NCI-H524 (cell line): ENCODE measurements at regions not wholly inside any gene's neighbourhood (a gene's known extent, or its start where the extent isn't known, plus 50 kb on each side); places are given as distances from the start of the nearest gene placed in this dataset.

Source experiments
- DNase-seq, 2 experiments: peaks; one replicate each; lab custom pipeline; 2025; lab: John Stamatoyannopoulos, UW

DNA sequence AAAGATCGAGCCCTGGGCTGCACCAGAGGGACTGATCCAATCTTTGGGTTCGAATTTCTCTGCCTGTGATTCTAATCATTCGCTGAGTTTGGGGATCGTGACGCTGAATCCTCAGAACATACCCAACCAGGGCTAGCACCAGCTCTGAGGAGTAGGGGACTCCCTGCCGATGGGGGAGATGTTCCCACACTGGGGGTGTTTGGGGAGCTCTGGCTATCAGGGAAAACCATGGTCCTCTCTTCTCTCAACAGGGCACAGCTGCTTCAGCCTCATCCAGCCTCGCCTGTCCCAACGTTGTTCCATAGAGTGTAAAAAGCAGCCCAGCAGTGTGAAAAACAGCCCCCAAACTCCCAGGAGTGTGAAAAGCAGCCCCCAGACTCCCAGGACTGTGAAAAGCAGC lies 136.6 kb downstream of the ANKRD60 start:
- DNase-seq: no peak

DNA sequence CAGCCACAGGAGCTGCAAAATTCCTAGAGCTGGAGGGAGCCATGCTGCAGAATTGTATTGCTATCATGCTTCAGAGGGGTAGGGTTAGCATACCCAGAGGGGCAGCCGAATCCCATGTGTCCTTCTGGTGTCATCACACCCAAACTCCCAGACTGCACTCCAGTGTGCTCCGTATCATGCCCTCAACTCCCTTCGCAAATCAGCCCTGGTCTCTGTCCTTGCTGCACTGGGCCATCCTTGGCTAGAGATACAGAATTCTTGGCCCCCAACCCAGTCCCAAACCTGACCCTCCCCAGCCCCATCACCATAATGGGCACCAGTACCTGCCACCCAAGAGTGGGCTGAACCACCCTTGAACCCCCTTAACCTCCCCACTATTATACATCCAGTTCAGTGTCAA lies 138.3 kb downstream of the ANKRD60 start:
- DNase-seq: no peak

DNA sequence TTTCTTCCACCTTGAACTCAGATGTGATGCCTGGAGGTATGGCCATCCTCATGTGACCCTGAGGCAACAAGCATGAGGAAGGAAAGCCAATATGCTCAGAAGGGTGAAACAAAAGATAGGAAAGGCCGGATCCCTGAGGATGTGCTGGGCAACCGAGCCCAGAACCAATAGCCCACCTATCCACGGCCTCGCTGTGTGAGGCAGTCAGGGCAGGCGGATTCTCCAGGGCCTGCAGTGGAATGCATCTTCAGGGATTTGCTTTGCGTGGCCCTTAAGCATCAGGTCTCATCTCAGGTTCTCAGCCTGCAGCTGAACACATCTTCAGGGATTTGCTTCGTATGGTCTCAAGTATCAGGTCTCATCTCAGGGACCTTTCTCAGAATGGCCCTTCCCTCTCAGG lies 139.8 kb downstream of the ANKRD60 start:
- DNase-seq: no peak

DNA sequence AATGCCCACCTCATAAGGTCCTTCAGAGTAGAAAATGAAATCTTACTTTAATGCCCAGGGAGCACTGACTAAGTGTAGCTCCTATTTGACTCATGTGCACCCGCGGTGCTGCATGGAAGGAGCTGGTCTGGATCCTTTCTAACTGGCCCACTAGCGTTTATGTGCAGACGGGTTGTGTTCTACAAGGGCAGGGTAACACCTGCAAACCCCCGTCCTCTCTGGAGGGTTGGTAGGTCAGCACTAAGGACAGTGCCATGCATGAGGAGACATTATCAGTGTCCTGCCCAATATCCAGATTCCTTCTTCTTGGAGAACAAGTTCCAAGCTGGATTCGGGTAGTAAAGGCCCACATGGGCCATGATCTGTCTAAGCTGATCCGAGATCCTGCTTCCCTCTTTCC lies 140.3 kb downstream of the ANKRD60 start:
- DNase-seq: no peak

DNA sequence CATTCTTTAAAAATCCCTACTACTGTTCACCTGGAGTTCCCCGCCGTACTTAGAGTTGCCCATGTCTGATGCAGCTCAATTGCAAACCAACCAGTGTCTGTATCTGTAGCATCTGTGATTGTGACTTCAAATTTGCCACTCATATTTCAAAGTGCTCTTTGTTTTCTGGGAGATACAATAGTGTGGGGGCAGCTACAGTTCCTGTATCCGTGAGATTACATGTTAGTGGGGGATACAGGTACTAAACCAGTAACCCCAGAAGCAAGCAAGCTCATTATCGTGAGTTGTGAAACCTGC lies 140.9 kb downstream of the ANKRD60 start:
- DNase-seq: no peak

DNA sequence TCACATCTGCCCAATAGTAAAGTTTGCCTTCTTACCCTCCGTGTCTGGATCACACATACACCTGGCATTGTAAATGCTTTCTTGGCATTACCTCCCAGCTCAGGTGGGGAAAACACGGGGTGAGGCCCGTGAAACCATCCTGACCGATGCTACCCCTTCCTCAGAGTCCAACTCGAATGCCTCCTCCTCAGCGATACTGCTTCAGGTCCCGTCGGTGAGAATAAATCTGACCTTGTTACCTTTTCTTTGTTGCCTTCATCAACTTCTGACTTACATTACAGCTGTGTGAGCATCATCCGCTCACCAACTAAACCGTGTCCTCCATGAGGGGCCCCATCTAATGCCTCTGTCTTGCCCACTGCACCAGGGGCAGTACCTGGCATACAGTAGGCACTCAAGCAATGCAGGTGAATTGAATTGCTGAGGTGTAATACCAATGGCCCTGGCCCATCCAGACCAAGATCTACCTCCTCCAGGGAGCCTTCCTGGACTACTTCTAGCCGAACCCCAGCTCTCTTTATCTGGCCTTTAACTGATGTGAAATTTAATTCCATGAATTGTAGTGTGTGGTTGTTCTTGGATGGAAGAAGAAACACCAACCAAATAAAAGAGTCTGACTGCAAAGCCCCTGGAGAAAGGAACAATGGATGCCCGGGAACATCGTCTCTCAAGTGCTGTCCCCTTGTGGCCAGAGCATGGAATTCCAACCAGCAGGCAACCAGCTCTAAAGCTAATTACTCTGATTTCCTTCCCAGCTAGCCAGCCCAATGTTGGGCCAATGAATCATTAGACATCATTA lies 141.5 kb downstream of the ANKRD60 start:
- peak; percentile 26 to 53 for DNase-seq

DNA sequence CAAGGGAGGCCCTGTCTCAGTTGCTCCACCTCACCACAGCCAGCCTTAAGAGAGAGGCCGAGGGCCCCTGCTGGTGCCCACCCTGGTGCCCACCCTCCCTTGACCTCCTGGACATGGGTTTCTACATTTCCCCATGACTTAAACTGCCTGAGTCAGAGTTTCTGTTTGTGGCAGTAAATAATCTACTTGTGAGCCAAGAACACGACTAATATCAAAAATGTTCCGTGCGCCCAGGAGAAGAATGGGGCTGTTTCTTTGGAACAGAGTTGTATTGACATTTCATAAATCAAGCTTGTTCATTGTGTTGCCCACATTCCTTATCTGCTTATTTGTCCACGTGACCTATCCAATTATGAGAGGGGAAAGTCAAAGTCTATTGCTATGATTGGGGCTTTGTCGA lies 143.5 kb downstream of the ANKRD60 start:
- DNase-seq: no peak

DNA sequence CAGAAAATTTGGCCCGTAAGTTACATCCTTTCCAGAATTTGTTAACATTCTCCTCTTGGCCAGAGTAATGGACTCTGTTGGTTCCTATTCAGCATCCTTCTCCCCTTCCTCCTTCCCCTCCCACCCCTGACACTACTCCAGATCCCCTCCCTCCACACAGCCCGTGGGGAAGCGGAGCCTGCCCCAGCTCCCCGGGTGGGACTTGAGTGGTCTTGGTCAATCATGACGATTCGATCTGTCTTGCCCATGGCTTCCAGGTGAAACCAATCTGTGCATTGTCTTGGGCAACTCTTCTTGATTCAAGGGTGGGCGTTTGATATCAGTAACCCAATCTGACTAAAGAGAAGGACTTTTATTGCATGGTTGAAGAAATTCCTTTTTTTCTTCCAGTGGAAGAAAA lies 143.9 kb downstream of the ANKRD60 start:
- no peak for DNase-seq

DNA sequence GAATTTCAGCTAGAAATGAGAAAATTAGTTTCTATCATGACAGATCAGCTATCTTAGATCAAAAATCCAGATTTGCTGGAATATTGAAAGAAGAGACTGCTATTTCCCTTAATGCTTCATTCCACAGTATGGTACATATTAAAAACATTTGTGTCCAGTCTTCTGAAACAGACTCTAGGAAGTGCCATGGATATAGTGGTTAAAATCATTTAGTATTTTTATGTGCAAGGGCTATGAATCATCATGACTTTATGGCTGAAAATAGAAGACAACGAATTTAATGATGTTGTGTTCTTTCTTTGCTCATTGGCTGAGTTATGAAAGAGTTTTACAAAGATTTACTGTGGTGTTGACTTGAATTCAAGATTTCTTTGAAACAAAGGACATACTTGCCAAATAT lies 146.6 kb downstream of the ANKRD60 start:
- DNase-seq: no peak

DNA sequence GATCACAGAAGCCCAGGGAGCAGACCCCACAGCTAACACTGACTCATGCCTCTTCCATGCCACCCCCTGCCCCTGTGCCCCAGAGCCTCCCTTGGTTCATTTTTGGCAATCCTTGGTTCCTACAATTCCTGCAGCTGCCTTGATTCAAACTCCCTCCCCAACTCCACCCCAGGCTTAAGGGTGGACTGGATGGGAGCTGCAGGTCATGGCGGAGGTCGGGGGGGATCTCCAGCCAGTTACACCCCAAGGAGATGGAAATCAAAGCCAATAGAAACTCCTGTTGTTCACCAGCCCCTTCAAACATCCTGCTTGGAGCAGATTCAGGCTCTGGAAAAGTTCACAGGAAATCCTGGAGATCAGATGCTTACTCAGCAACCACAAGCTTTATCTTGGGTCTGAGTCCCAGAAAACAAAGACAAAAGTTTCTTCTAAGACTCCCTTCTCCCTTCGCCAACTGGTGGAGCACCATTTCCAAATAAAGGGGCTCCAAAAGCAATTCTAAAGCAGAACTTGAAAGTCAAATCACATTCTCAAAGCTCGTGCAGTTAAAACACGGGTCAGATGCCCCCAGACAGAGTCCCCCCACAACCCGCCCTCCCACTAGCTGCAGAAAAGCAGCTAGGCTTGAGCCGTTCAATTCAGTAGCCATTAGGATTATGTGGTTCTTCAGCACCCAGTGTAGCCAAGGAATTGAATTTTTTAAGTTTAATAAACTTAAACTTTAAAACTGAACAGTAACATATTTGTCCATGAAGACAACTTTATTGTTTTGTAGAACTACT lies 149.5 kb downstream of the ANKRD60 start:
- no peak for DNase-seq

DNA sequence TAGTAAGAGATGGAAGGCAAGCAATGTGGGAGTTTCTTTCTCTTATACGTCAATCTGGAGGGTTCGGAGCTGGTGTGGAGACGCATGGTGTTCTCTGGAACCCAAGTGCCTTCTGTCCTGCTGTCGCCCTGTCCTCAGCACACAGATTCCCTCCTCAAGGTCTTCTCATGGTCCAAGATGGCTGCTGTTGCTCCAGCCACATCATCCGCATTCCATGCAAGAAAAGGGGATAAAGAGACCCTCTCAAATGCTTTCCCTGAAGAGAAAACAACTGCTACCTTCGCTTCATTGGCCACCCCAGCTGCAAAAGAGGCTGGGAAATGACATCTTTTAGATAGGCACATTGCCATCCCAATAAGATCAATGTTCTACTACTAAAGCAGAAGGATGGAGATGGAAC lies 151.2 kb downstream of the ANKRD60 start:
- no peak for DNase-seq

DNA sequence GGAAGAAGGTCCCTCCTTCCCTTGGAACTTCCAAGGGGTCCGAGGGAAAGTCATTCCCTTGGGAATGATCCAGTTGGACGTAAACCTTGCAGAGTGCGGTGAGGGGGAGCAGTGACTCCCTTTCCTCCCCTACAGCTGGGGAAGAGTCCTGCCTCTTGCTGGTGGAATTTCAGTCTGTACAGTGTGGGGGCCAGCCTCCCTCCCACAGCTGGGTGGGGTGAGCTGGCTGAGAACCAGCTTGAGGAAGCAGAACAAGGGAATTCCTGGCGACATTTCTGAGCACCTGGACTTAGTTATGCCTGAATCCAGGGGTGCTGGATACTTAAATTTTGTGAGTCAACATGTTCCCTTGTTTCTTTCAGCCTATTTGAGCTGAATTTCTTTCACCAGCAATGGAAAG lies 152.0 kb downstream of the ANKRD60 start:
- no peak for DNase-seq

DNA sequence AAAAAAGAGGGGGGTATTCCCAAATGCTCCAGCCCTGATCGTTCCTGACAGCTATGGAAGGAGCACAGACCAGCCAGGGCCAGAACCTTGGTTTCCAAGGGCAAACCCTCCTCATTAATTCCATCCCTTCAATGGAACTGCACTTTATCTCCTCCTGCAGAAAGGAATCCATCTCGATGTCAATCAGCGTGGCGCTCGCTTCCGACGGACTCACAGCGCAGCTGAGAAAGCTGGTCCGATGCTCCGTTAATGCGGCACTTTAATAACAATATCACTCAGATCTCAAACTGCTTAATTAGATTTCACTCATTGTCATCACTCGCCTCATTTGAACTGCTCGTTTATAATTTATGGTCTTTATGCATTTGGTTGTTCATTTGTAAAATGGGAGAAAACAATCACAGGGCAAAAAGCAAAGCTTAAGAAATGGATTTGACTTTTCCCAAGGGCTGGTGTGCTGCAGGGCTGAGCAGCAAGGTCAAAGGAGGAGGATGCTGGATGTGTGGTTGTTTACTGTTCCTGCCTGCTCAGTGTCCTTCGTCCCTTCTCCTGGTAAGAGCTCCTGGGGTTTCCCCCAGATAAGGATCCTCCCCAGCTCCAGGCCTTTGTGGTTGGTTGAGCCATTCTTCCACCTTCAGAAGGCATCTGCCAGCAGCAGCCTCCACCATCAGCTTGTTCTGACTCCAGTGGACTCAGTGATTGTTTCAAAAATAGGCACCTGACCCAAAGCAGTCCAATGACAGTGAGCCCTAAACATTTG lies 152.7 kb downstream of the ANKRD60 start:
- no peak for DNase-seq

DNA sequence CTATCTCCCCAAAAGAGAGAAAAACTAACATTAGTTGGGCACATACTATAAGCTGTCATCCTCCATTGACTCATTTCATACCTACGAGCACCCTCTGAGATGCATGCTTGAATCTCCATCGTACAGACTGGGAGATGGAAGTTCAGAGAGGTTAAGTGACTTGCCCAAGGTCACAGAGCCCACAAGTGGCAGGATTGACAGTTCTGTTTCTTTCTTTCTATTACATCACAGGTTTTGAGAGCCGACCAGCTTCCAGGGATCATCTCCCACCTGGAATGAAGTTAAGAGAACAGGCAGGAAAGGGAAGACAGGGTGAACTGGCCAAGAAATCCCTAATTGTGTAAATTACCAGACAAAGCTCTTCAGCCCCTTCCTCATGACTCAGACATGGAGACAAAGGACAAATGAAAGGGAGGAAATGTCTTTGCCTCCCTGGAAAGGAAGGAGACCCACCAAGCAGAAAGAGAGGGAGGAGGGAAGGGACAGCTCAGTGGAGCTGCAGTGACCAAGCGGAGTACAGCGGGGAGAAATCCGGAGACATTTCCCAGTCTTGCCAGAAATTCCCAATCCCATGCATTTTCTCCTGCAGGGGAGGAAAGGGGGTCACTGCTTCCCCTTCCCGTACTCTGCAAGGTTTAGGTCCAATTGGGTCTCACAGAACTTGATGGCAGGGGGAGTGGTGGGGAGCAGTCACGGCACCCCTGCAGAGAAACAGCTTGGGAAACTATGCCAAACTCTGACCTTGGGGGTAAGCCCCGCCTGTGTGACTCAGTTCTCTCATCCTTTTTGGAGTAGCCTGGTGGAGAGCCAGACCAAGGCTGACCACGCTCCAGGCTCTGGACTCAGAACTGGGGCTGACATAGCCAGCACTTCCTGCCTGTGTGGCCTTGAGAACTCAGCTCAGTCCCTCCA lies 154.3 kb downstream of the ANKRD60 start:
- DNase-seq: no peak

DNA sequence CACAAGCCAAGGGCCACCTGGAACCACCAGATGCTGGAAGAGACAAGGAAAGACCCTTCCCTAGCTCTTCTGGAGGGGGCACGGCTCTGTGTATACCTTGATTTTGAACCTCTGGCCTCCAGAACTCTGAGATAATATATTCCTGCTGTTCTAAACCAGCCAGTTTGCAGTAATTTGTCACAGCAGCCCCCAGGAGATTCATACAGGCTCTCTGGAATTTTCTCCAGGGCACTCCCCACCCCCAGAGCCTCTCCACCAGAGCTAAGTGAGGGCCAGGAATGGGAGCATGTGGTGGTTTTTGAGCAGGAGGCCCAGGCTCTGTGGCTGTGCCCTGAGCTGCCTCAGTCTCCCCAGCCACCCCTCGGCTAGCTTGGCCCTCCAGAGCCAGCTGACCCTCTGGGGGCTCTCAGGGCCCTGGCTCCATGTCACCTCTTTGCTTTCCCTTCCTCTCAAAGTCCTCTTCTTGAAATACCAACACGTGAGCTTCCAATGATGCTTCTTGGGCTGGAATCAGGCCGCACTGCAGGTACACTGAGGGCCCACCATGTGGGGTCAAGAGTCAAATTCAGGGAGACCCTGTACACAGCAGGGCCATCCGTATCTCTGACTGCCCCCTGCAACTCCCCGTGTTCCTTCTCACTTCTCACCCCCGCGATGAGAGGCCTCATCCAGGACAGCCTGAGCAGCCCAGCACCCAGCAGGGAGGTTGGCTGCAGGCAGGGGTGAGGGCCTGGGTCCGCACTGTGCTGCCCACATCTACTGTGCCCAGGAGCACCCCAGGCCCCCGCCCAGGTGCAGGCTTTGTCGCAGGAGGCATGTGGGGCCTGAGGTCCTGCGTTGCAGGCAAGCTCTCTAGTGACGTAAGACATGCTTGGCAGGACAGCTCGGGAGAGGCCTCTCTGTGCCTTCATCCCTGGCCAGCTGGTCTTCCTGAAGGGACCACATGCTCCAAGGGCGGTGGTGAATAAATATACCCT lies 155.5 kb downstream of the ANKRD60 start:
- DNase-seq: no peak

DNA sequence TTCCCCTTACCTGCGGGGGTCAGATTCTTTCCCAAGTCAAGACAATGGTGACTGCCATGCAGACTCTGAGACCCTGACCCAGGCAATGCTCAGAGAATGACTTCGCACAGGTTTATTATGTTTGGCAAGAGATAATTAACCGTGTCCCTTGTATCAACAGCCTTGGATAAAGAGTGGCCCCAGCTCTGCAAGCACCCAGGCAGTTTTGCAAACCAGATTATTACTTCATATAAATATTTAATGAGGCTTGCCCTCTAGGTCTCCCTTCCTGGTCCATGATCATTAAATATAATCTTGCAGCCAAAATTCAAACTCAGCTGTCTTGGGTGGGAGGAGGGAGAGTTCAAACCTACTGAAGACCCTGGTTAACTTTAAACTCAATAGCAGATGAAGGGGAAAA lies 156.5 kb downstream of the ANKRD60 start:
- DNase-seq: no peak

DNA sequence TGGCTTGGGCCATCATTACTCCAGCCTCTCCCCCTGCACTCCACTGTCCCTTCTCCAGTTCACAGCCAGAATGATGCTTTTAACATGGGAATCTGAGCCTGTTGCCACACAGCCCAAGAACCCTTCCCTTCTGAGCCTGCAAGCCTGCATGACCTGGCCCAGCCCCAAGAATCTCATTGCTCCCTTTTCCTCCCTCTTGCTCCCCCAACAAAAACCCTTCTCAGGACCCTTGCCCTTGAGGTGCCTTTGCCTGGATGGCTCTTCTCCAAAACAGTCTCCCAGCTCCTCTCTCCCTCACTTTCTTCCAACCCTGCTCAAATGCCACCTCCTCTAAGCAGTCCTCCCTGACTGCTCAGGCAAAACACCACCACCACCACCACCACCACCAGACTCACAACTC lies 157.2 kb downstream of the ANKRD60 start:
- DNase-seq: no peak

DNA sequence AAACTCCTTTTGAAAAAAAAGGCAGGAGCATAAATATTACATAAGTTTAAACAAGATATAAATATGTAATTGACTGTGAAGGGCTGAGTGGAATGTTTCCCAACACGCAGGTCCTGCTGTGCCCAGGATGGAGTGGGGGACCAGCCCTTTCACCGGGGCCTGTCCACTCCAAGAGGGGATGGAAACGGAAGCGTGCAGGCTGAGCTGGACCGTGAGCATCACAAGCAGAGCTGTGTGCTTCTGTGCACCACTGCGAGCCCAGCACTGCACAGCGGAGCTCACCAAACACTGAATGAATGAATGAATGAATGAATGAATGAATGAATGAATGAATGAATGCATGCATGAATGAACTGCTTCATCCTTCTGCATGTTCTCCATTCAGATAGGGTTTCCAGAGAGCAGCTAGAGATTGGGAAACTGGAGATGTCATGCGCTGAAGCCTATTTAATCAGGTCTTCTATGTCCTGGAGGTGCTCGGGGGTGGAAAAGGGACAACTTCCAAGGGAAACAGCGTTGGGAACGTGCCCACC lies 157.7 kb downstream of the ANKRD60 start:
- DNase-seq: no peak

DNA sequence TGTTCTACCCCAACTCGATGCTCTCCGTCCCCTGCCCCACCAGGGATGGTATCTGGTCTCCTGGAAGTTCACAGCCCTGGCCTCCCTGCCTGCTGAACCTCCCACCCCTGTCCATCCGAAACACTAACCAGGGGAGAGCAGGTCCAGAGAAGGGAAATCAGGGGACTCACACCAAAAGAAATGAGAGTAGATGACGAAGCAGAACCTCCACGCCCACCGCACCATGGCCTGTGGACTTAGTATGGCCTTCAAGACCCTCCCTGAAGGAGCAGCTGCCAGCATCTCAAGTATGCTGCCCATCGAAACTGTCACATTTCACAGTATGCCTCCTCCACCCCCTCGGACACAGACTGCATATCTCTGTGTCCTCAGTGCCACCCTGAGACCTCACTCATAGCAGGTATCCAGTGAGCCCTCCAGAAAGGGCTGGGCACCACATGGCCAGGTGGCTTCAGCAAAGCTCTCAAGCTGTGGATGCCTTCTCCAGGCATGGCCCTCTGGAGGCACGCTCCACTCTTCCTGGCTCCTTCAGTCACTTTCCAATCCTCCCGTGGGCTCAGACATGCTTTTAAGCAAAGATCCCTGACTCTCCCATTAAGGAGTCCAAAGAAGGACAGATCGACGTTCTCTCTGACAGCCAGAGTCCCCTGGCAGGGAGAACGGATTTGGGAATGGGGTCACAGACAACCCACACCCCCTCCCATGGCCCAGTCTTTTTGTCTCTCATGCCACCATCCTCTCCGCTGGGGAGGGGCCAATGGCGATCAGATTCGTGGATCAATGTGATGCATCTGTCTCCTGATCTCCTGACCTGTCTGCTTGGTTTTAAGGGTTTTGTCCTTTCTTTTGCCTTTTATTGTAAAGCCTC lies 158.4 kb downstream of the ANKRD60 start:
- DNase-seq: no peak

DNA sequence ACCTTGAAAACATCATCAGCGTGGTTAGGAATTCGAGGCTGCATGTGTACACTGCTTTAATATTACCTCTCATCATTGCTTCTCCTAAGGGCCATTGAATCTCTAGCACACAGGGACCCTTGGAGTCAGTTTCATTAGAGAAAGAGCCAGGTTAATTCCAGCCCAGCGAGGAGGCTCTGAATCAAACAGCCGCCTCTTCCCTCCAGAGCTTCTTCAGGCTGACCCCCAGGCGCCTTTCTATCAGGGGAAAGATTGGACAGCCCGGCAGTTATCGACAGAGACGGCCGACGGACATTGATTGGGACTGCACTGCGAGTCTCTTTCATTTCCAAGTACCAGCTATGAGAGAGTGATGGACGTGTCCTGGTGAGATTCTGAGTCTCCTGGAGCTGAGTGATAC lies 159.2 kb downstream of the ANKRD60 start:
- DNase-seq: no peak
